Fibroblast of lung (primary cell): ENCODE measurements at regions not wholly inside any gene's neighbourhood (a gene's known extent, or its start where the extent isn't known, plus 50 kb on each side); places are given as distances from the start of the nearest gene placed in this dataset.

Source experiments
- DNase-seq, 2 donors: peaks; one replicate each; pipeline versions ENCODE4 v3.0.0 to v3.0.0-alpha.2; 2010; ENCODE audit warnings: low read depth in 2 of 2
- H2AFZ ChIP-seq: 2 replicates; pipeline ENCODE4 v1.5.1; 2012; ENCODE audit warnings: low read length, control low read depth, inconsistent platforms
- H3K27ac ChIP-seq: 2 replicates; pipeline ENCODE4 v1.5.1; 2011; ENCODE audit warnings: low read length, control low read depth; ENCODE audit not compliant: insufficient read depth
- H3K27me3 ChIP-seq: 2 replicates; pipeline ENCODE4 v1.5.1; 2011; ENCODE audit warnings: mild to moderate bottlenecking, low read length; ENCODE audit not compliant: control insufficient read depth, insufficient read depth
- H3K36me3 ChIP-seq: 2 replicates; pipeline ENCODE4 v1.5.1; 2011; ENCODE audit warnings: low read length; ENCODE audit not compliant: control insufficient read depth, insufficient read depth
- H3K4me1 ChIP-seq: 2 replicates; pipeline ENCODE4 v1.5.1; 2011; ENCODE audit warnings: low read length; ENCODE audit not compliant: control insufficient read depth, insufficient read depth; ENCODE audit errors: extremely low read depth
- H3K4me2 ChIP-seq: 2 replicates; pipeline ENCODE4 v1.5.1; 2011; ENCODE audit warnings: low read length, control low read depth; ENCODE audit not compliant: insufficient read depth; ENCODE audit errors: extremely low read depth
- H3K4me3 ChIP-seq, 4 experiments: fragments of 200-600 bp in 1 of 4; sonication (generic) in 1 of 4; replicated peaks in 1 of 4; 2 replicates each; pipeline ENCODE4 v1.5.1; 2011 to 2016; ENCODE audit warnings: low read length in 4 of 4, low read depth in 3 of 4, mild to moderate bottlenecking in 3 of 4, control low read depth in 2 of 4, inconsistent platforms in 1 of 4, mixed read lengths in 1 of 4; ENCODE audit not compliant: insufficient read depth in 1 of 4; ENCODE audit errors: control extremely low read depth in 1 of 4
- H3K79me2 ChIP-seq: 2 replicates; pipeline ENCODE4 v1.5.1; 2012; ENCODE audit warnings: mild to moderate bottlenecking, low read length, inconsistent platforms; ENCODE audit not compliant: control insufficient read depth, insufficient read depth
- H3K9ac ChIP-seq: 2 replicates; pipeline ENCODE4 v1.5.1; 2011; ENCODE audit warnings: mild to moderate bottlenecking, low read length, control low read depth; ENCODE audit not compliant: insufficient read depth
- H3K9me3 ChIP-seq: 2 replicates; pipeline ENCODE4 v1.5.1; 2012; ENCODE audit warnings: low read depth, low read length; ENCODE audit not compliant: control insufficient read depth, insufficient read depth
- H4K20me1 ChIP-seq: 2 replicates; pipeline ENCODE4 v1.5.1; 2011; ENCODE audit warnings: low read length; ENCODE audit not compliant: control insufficient read depth, insufficient read depth; ENCODE audit errors: extremely low read depth
- EZH2 ChIP-seq: IDR thresholded peaks from 2 replicates; pipeline ENCODE4 v1.5.1; 2012; ENCODE audit warnings: low read length, control low read depth, mild to moderate bottlenecking; ENCODE audit errors: missing control alignments
- TF ChIP-seq, protein P1 (sequence below), 2 donors: IDR thresholded peaks in 1 of 2; conservative IDR thresholded peaks in 1 of 2; 1 replicate in 1 of 2; 2 replicates in 1 of 2; pipeline ENCODE4 v1.5.1; 2011 to 2012; ENCODE audit warnings: low read length in 2 of 2, control low read depth in 1 of 2, inconsistent platforms in 1 of 2, low read depth in 1 of 2, mild to moderate bottlenecking in 1 of 2

DNA sequence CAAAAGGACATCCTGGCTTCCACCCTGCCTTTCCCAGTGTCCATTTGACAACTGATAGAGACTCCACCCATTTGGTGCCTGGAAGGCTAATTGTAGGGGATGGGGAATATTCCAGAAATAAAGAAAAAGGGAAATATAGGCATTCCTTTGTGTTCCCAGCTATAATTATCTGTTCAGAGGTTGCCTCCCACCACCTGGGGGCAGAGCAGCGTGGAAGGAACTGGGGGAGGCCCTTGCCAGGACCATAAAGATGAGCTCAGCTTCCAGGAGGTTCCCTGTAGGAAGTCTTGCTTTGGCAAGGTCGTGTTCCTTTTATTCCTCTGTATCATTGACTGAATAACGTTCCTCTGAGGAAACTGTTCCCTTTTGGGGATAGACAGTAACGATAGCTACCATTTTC lies 214.7 kb downstream of the TFAP2C start:
- Histone ChIP-seq H3K79me2 (no peaks in the 10 kb centered on the region), H3K4me2 (no peak overlapping the region), H3K36me3 (no peaks in the 10 kb centered on the region), H3K27me3 (no peaks in the 10 kb centered on the region), H2AFZ (no peak overlapping the region), H3K4me3 (no peak overlapping the region), H3K9me3 (no peaks in the 10 kb centered on the region), H3K4me1 (no peaks in the 10 kb centered on the region), H3K9ac (no peak overlapping the region), H3K27ac (no peak overlapping the region), H4K20me1 (no peaks in the 10 kb centered on the region)
- DNase-seq, result no peak
- TF ChIP-seq, protein P1, sequence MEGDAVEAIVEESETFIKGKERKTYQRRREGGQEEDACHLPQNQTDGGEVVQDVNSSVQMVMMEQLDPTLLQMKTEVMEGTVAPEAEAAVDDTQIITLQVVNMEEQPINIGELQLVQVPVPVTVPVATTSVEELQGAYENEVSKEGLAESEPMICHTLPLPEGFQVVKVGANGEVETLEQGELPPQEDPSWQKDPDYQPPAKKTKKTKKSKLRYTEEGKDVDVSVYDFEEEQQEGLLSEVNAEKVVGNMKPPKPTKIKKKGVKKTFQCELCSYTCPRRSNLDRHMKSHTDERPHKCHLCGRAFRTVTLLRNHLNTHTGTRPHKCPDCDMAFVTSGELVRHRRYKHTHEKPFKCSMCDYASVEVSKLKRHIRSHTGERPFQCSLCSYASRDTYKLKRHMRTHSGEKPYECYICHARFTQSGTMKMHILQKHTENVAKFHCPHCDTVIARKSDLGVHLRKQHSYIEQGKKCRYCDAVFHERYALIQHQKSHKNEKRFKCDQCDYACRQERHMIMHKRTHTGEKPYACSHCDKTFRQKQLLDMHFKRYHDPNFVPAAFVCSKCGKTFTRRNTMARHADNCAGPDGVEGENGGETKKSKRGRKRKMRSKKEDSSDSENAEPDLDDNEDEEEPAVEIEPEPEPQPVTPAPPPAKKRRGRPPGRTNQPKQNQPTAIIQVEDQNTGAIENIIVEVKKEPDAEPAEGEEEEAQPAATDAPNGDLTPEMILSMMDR (conservative IDR thresholded peaks at IDR 0.05 in 1 of 2, IDR thresholded peaks at IDR 0.05 in 1 of 2; ENCODE audit: low read depth in 1 of 2, low read length in 2 of 2), result no peak
- no peak for TF ChIP-seq EZH2

DNA sequence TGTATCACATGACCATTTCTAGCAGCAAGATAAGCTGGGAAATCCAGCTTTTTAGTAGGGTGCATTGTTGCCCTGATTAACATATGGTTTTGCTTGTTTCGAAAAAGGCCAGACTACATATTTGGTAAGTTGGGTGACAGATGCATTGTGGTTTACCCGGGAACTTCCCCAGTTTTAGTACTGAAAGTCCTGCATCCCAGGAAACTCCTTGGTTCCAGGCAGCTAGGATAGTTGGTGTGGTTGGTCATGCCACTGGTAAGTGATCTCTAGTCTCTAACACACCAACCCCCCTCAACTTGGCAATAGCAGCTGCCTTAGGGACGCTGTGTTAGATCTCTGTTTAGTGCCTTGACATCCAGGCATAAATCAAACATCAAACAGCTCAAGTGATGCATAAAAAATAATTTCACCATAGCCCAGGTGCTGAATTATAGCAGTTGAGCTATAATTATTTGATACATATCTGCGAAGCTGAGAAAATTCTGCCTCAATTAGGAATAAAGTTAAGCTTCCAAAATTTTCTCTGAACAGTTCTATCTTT lies 216.5 kb downstream of the TFAP2C start:
- Histone ChIP-seq H3K27ac (no peak overlapping the region), H3K79me2 (no peaks in the 10 kb centered on the region), H3K9me3 (no peaks in the 10 kb centered on the region), H2AFZ (no peak overlapping the region), H3K4me1 (no peaks in the 10 kb centered on the region), H4K20me1 (no peaks in the 10 kb centered on the region), H3K9ac (no peak overlapping the region), H3K4me3 (no peak overlapping the region), H3K36me3 (no peaks in the 10 kb centered on the region), H3K4me2 (no peak overlapping the region), H3K27me3 (no peaks in the 10 kb centered on the region)
- TF ChIP-seq, protein P1 (conservative IDR thresholded peaks at IDR 0.05 in 1 of 2, IDR thresholded peaks at IDR 0.05 in 1 of 2; ENCODE audit: low read depth in 1 of 2, low read length in 2 of 2), result no peak
- no peak for TF ChIP-seq EZH2
- no peak for DNase-seq

DNA sequence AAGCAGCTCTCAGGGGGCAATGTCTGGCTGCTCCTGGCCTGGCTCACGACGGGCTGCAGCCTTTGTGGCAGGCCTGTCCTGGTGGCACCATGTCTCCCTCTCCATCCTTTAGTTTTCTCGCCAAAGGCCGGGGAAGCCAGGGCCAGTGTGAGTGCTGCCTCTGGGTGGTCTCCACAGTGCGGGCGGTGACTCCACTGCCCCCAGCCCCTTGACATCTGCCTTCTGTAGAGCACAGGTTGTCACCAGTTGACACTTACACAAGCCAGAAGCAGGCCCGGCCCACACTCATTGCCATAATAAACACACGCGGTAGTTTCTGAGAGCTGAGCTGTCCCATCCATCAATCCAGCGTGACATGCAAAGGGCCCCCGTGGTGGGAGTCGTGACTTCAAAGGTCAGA lies 219.5 kb downstream of the TFAP2C start:
- Histone ChIP-seq H4K20me1 (no peaks in the 10 kb centered on the region), H3K27me3 (no peaks in the 10 kb centered on the region), H3K4me3 (no peak overlapping the region), H3K9ac (no peak overlapping the region), H3K36me3 (no peaks in the 10 kb centered on the region), H2AFZ (no peak overlapping the region), H3K9me3 (no peaks in the 10 kb centered on the region), H3K27ac (no peak overlapping the region), H3K4me2 (no peak overlapping the region), H3K79me2 (no peaks in the 10 kb centered on the region), H3K4me1 (no peaks in the 10 kb centered on the region)
- DNase-seq, result no peak
- TF ChIP-seq EZH2, result no peak
- TF ChIP-seq, protein P1 (conservative IDR thresholded peaks at IDR 0.05 in 1 of 2, IDR thresholded peaks at IDR 0.05 in 1 of 2; ENCODE audit: low read depth in 1 of 2, low read length in 2 of 2), result no peak
